GM19239 (cell line): ENCODE measurements at regions not wholly inside any gene's neighbourhood (a gene's known extent, or its start where the extent isn't known, plus 50 kb on each side); places are given as distances from the start of the nearest gene placed in this dataset.

Source experiments
- DNase-seq: peaks from one replicate; pipeline ENCODE4 v3.0.0; 2011; ENCODE audit warnings: low spot score; ENCODE audit not compliant: insufficient read length
- FAIRE-seq: peaks from 2 replicates; lab custom pipeline; 2011; peaks lifted over from hg19 to GRCh38; lab: Jason Lieb, UNC

GRCh38 chr5:73298251-73298771 lies 125.3 kb downstream of the TMEM174 start:
- DNase-seq (no peak), FAIRE-seq (no peak)

- FAIRE-seq, result no peak
- no peak for DNase-seq
Observed at GRCh38 chr5:73297430-73297829, 124.4 kb downstream of the TMEM174 start.

GRCh38 chr5:73296772-73297171 lies 123.8 kb downstream of the TMEM174 start:
- DNase-seq, result no peak
- no peak for FAIRE-seq

GRCh38 chr5:73295921-73296320 lies 122.9 kb downstream of the TMEM174 start:
- DNase-seq, result no peak
- no peak for FAIRE-seq

GRCh38 chr5:73295447-73295846 lies 122.5 kb downstream of the TMEM174 start:
- no peak for DNase-seq
- no peak for FAIRE-seq

- FAIRE-seq (no peak), DNase-seq (no peak)
Observed at GRCh38 chr5:73292816-73293459, 119.9 kb downstream of the TMEM174 start.

- DNase-seq (no peak), FAIRE-seq (no peak)
Observed at GRCh38 chr5:73291873-73292272, 118.9 kb downstream of the TMEM174 start.

GRCh38 chr5:73290242-73290641 lies 117.2 kb downstream of the TMEM174 start:
- no peak for FAIRE-seq

GRCh38 chr5:73288803-73289720 lies 116.1 kb downstream of the TMEM174 start:
- no peak for FAIRE-seq
- DNase-seq, result no peak

More at GRCh38 chr5:73290242-73290641, 117.2 kb downstream of the TMEM174 start:
- no peak for DNase-seq

- FAIRE-seq (no peak), DNase-seq (no peak)
Observed at GRCh38 chr5:73286896-73287295, 113.9 kb downstream of the TMEM174 start.

GRCh38 chr5:73284985-73285384 lies 112.0 kb downstream of the TMEM174 start:
- DNase-seq (no peak), FAIRE-seq (no peak)

- DNase-seq, result no peak
- FAIRE-seq, result no peak
Observed at GRCh38 chr5:73284220-73284795, 111.3 kb downstream of the TMEM174 start.

GRCh38 chr5:73282923-73283322 lies 109.9 kb downstream of the TMEM174 start:
- DNase-seq, result no peak

GRCh38 chr5:73282383-73282782 lies 109.4 kb downstream of the TMEM174 start:
- FAIRE-seq (no peak), DNase-seq (no peak)

More at GRCh38 chr5:73282923-73283322, 109.9 kb downstream of the TMEM174 start:
- no peak for FAIRE-seq

- DNase-seq (no peak), FAIRE-seq (no peak)
Observed at GRCh38 chr5:73280821-73281746, 108.1 kb downstream of the TMEM174 start.

GRCh38 chr5:73280386-73280785 lies 107.4 kb downstream of the TMEM174 start:
- FAIRE-seq (no peak), DNase-seq (no peak)

GRCh38 chr5:73279805-73280204 lies 106.8 kb downstream of the TMEM174 start:
- no peak for DNase-seq
- FAIRE-seq, result no peak

- FAIRE-seq (no peak), DNase-seq (no peak)
Observed at GRCh38 chr5:73278693-73279092, 105.7 kb downstream of the TMEM174 start.

- FAIRE-seq (no peak), DNase-seq (no peak)
Observed at GRCh38 chr5:73274881-73275663, 102.1 kb downstream of the TMEM174 start.
